Spleen (tissue), 7 donors: ENCODE measurements at regions not wholly inside any gene's neighbourhood (a gene's known extent, or its start where the extent isn't known, plus 50 kb on each side); places are given as distances from the start of the nearest gene placed in this dataset.

ENCODE experiments used
- CTCF ChIP-seq, 11 experiments: fragments of 200-600 bp in 7 of 11; fragments of 450-650 bp in 4 of 11; sonication (generic) in 4 of 11; IDR thresholded peaks in 8 of 11; conservative IDR thresholded peaks in 3 of 11; 1 replicate in 7 of 11; 2 replicates in 4 of 11; pipeline versions ENCODE4 v1.4.0 to v1.8.0; 2016 to 2021; ENCODE audit warnings: antibody characterized with exemption in 11 of 11, inconsistent platforms in 4 of 11, mild to moderate bottlenecking in 1 of 11
- POLR2A ChIP-seq, 3 donors: fragments of 450-650 bp; IDR thresholded peaks; one replicate each; pipeline ENCODE4 v1.5.1; 2017; ENCODE audit warnings: antibody characterized with exemption in 3 of 3, mild to moderate bottlenecking in 1 of 3
- donor health status: DM: no; HTN: no; CAD: no; lungs with moderate emphysema.
- donor health status: DM: no; HTN: no; CAD: no.
- donor health status: DM: no; HTN: no; CAD: no.

GRCh38 chr1:42013881-42014470 lies 95.3 kb upstream of the HIVEP3 start:
- TF ChIP-seq CTCF (IDR thresholded peaks at IDR 0.05 in 8 of 11, conservative IDR thresholded peaks at IDR 0.05 in 3 of 11) (no peak), POLR2A (IDR thresholded peaks at IDR 0.05) (no peak)
